Skin epidermis (tissue), 12 donors: ENCODE measurements at regions not wholly inside any gene's neighbourhood (a gene's known extent, or its start where the extent isn't known, plus 50 kb on each side); places are given as distances from the start of the nearest gene placed in this dataset.

ENCODE experiments used
- H3K27ac ChIP-seq, 21 experiments: fragments of 200-600 bp; sonication (generic) in 11 of 21; one replicate each; pipeline ENCODE4 v1.5.0; 2020; ENCODE audit warnings: mild to moderate bottlenecking in 3 of 21, inconsistent platforms in 2 of 21, moderate library complexity in 2 of 21
- H3K4me3 ChIP-seq, 7 experiments: fragments of 200-600 bp; sonication (generic) in 2 of 7; one replicate each; pipeline ENCODE4 v1.5.0; 2020; ENCODE audit warnings: inconsistent platforms in 2 of 7, mild to moderate bottlenecking in 2 of 7, moderate library complexity in 1 of 7

DNA sequence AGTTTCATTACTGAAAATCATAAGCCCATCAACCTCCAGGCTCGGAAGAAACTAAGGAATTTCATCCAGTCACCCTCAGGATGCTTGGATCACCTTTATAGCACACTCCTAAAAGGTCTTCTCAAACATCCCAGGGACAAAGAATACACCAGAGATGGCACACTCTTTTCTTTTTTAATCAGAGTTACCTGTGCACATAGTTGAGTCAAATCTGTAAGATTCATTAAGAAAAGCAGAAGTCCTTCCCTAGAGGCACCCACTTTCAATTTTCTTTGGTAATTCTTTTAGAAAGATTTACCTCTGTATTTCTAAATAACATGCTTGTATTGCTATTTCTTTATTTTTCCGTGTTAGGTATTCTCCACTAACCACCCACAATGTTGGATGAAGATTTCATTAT lies 50.6 kb upstream of the IL6 start:
- no peak overlapping the region for H3K27ac ChIP-seq
- no peak overlapping the region for H3K4me3 ChIP-seq

DNA sequence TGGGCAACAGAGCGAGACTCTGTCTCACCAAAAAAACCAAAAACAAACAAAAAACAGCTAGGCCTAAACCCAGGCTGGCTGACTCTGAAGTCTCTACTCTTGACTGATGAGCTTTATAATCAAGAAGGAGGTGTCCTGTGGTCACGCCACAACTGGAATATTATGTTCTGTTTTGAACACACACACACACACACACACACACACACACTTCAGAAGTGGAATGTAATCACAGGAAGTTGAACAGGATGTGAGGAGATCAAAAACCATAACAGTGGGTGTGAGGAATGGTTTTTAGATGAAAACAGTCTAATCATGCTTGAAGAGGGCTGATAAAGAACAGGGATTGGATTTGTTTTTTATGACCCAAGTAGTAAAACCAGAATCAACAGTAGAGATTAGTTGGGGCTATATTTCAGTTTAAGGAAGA lies 51.1 kb upstream of the IL6 start:
- no peak overlapping the region for H3K4me3 ChIP-seq
- no peak overlapping the region for H3K27ac ChIP-seq

DNA sequence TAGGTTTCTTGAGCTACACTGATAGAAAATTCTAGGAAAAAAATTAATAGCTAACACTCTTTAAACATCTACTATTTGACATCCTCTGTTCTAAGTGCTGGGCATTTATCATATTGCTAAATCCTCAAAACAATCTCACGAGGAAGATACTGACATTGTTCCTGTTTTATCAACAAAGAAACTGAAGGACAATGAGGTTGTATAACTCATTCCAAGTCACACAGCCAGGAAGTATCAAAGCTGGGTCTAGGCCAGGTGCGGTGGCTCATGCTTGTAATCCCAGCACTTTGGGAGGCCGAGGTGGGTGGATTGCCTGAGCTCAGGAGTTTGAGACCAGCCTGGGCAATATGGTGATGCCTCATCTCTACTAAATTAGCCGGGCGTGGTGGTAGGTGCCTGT lies 51.6 kb upstream of the IL6 start:
- Histone ChIP-seq H3K27ac (peak overlapping the region in 1 of 21 experiments; percentile 23), H3K4me3 (no peak overlapping the region)

DNA sequence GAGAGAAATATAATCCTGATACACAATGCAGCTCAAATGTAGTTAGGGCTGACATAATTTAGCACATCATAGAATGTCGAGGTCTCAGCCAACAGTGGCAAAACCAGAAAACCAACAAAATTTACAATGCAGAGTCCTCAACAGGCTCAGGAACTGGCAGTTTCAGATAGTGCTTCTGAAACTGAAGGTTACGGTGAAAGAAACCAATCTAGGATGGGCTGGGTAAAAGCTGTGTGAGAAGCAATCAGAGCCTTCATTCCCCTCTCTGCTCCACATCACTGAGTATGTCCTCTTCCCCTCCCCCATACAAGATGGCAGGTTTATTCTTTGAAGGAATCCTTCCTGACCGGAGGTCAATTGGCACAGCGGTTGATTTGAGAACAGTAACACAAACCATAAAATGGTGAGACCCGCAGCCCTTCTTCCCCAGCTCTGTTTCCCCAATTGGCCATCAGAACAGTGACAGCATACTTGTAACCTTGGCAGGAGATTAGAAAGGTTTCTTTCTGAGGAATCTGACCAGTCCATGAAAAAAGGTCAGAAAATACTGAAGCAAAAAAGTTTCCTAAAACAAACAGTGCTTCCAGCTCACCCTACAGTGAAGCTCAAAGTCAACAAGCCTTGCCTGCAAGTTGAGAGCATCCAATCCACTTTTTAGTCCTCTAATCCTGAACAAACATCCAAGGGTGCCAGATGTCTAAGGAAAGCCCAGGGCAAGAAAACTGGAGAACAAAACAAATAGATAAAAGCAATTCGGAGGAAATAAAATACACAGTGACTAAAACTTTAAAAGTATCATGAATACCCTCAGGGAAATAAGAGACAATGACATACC lies 53.9 kb upstream of the IL6 start:
- Histone ChIP-seq H3K4me3 (no peak overlapping the region), H3K27ac (no peak overlapping the region)

DNA sequence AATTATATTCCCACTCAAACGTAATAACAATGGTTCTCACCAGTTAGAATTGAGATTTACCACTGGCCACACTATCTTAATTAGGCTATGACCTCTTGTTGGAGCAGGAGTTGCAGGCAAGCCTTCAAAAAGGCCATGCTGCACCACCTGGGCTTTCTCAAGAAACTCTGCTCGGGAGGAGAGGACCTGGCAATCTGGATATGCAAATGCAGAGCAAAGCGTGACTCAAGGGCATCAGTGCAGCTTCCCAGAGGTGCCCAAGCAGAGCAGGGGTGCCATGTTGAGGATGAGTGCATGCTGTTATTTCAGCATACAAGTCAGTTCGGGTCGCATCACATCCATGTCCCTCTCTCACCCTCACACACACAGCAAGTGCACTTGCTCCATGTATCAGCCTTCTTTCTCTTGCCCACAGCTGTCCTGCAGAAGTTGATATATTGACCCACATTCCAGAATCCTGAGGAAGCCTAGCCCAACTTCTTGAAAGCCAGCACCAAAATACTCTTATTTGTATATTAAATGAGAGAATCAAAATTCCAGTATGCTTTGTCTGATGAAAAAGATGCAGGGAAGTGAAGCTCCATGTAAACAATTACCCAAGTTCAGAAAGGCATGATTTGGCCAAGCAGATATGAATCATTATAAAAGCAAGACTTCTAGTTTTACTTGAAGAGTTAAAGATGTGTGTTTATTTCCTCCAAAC lies 55.7 kb upstream of the IL6 start:
- H3K4me3 ChIP-seq = no peak overlapping the region

DNA sequence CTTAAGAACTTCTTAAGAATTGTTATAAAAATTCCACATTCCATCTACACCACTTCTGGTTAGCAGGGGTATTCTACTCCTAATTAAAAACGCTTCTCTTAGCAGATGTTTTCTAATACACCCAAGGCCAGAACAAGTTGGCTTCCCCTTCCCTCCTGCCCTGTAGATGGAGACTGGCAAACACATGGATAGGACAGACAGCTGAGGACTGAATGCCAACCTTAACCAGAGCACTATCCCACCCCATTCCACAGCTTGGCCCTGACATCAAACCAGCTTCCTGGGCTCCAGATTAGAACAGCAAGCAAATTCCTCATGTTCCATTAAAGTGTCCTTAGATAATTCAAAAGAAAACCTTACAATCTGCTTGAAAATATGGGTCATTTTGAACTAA lies 56.6 kb upstream of the IL6 start:
- no peak overlapping the region for H3K27ac ChIP-seq
- H3K4me3 ChIP-seq = no peak overlapping the region

More for the DNA sequence above, 55.7 kb upstream of the IL6 start:
- no peak overlapping the region for H3K27ac ChIP-seq

DNA sequence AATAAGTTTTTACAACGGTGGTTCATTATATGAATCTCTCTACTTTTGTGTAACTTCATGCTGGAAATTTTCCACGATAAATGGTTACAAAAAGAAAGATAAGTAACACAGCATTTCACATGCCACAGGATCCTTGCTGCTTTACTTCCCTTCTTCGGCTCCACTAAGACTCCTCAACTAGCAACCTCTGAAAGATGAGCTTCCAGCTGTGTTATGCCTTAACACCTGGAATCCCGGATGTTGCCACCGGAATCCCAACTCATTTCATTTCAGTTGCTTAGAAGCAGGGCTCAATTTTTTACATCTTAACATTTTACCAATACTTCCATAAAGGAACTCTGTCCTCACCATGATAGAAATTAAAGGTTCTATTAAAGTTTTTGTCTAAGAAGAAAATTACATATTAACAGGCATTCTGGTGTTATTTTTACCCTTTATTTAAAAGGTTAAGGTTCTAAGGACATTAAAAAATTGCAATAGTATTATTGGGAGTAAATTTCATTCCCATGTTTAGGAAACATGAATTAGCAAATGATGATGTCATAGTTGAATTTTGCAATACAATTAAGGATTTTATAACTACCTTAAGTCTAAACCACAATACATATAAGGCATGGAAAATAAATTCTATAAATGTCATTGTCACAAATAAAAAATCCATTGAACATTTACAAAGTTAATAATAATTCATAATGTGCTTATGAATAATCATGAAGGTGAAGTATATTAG lies 57.1 kb upstream of the IL6 start:
- Histone ChIP-seq H3K4me3 (no peak overlapping the region), H3K27ac (no peak overlapping the region)

DNA sequence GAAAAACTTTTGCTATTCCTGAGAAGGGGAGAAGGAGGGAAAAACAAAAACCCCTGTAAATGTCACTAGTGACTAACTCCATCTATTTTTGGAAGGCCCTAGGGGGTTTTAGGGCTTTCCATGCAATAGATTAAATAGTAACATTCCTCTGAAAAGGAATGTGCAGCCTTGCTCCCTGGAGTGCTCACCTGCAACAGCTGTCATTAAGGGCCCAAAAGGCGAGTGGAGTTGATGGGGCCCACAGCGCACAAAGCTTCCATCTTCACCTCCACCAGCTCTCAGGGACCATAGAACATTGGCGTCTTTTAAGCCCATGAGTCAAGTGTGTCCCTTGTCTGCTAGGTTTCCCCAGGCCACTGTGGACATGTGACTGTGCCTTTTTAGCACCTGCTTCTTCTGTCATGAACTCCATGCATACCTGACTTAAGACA lies 58.0 kb upstream of the IL6 start:
- H3K27ac ChIP-seq = no peak overlapping the region

DNA sequence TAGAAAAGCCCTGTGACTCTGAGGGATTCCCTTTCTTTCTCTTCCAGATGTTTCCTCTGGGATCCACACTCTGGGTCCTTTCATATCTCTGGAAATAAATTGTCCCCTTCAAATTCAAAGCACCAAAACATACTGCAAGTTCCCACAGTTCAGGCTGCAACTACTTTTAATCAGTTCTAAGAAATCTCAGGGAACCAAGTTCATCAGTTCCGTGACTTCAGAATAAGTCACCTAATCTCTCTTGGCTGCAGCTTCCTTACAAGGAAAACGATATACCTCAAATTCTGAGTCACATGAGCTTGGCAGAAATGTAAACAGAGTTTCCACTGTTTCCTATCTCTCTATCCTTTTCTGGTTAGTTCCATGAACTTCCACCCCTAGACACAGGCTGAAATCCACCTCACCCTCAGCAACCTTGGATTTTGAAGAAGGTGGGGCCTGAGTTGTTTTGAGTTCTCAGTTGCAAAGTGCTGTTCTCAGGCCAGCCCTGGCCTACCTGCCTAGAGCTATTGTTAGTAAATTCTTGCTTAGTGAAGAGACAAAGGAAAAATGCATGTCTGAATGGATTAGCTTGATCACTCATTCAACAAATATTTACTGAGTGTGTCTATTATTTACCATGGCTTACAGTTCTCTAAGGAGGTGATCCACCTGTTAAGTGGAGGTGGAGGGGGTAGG lies 59.3 kb upstream of the IL6 start:
- Histone ChIP-seq H3K4me3 (no peak overlapping the region), H3K27ac (no peak overlapping the region)

More for the DNA sequence above, 58.0 kb upstream of the IL6 start:
- H3K4me3 ChIP-seq = no peak overlapping the region

DNA sequence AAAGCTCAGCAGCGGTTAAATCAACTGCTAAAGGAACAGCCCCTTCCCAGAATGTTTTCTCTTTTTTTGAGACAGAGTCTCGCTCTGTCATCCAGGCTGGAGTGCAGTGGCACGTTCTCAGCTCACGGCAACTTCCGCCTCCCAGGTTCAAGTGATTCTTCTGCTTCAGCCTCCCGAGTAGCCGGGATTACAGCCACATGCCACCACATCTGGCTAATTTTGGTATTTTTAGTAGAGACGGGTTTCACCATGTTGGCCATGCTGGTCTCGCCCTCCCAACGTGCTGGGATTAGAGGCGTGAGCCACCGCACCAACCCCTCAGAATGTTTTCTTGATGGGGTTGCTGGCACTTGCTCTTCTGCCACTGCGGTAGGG lies 59.8 kb upstream of the IL6 start:
- no peak overlapping the region for H3K4me3 ChIP-seq
- no peak overlapping the region for H3K27ac ChIP-seq

DNA sequence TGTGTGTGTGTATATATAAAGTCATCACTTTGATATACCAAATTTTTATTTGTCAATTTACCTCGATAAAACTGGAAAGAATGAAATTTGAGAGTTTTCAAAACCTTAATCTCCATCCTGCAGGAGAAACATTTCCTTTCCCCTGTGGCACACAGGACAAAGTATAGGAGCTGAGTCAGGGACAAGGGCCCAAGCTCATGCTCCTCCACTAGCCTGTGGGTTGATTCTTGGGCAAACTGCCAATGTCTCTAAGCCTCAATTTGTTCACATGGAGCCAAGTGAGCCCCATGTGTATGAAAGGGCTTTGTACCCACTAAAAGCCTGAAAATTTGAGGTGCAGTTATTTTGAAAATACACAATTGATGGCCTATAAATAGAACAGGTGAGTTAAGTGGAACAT lies 60.3 kb upstream of the IL6 start:
- Histone ChIP-seq H3K27ac (no peak overlapping the region), H3K4me3 (no peak overlapping the region)

DNA sequence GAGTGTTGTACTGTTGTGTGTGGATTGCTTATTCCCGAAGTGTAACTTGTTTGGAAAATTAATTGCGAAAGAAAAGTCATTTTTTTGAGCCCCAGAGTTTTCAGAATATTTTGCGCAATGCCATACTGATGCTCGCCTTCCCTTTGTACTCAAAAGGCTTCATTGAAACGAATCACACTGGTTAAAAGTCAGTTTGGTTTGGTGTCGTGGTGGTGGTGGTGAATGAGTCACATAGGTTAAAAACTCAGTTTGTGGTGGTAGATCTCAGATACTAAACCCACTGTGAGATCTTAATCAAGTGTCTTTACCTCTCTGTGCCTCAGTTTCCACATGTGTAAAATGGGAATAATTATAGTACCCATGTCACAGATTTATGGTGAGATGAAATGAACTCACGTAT lies 61.1 kb upstream of the IL6 start:
- H3K4me3 ChIP-seq = no peak overlapping the region

DNA sequence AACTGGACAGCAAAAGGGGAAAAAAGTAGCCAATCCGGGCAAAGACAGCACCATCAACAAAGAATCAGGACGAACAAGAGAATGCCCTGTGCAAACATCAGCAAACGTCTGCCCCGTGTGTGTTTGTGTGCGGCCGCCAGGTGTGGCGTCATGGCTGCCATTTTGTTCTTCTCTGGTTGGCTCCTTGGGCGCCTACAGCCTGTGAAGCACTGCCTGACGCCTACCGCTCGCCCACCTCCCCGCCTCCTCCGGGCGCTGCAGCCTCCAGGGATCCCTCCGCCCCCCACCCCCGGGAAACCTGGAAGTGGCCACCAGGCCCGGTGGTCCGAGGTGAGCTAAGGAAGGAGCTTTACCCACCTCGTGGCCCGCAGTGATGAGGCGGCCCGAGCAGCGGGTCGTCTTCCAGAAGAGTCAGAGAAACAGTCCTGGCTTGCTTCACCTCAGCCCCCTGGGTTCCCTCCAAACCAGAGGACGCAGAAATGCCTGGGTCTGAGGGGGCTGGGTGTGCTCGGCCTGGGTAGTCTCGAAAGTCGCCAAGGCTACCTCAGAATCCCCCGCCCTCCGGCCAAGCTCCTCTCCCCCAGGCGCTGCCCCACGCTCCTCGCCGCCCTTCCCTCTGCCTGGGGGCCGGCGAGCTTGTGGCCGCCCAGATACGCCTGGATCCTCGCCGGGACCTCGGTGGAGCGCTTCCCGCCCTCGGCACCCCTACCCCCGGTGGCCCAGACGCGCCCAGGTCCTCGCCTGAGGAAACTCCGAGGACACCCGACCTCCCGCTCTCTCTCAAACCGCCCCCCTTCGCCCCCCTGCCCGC lies 61.8 kb upstream of the IL6 start:
- Histone ChIP-seq H3K4me3 (no peak overlapping the region), H3K27ac (no peak overlapping the region)

More for the DNA sequence above, 61.1 kb upstream of the IL6 start:
- no peak overlapping the region for H3K27ac ChIP-seq

DNA sequence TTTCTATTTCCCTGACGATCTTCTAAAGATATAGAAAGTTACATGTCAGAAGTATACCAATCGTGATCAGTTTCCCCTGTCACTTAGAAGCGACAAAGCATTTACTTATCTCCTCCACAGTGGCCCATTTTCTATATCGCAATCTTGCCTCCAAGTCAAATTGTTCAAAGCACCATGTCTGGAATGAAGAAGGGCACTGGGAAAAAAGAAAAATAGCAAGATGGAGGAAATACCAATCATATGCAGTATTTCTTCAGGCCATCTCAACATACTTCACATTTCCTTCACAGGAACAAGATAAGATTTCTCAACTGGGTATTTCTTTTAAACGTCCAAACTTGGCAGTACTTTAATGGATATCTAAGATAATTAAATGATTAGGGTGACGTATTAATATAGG lies 63.3 kb upstream of the IL6 start:
- Histone ChIP-seq H3K4me3 (no peak overlapping the region), H3K27ac (no peak overlapping the region)

DNA sequence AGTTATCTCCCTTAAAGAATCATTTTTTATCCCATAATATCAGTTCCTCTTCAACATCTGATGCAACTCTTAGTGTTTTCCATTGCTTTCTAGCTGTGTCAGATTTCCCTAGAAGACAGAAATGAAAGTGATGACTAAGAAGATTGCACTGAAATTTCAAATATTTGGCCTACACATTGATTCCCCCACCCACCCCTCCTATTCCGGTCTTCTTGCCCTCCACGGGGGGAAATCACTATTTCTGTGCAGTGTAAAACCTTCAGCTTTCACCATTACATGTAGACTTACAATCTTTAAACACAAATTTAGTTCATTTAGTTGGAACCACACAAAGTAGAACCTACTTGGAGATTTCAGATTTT lies 63.7 kb upstream of the IL6 start:
- no peak overlapping the region for H3K27ac ChIP-seq
- H3K4me3 ChIP-seq = no peak overlapping the region

DNA sequence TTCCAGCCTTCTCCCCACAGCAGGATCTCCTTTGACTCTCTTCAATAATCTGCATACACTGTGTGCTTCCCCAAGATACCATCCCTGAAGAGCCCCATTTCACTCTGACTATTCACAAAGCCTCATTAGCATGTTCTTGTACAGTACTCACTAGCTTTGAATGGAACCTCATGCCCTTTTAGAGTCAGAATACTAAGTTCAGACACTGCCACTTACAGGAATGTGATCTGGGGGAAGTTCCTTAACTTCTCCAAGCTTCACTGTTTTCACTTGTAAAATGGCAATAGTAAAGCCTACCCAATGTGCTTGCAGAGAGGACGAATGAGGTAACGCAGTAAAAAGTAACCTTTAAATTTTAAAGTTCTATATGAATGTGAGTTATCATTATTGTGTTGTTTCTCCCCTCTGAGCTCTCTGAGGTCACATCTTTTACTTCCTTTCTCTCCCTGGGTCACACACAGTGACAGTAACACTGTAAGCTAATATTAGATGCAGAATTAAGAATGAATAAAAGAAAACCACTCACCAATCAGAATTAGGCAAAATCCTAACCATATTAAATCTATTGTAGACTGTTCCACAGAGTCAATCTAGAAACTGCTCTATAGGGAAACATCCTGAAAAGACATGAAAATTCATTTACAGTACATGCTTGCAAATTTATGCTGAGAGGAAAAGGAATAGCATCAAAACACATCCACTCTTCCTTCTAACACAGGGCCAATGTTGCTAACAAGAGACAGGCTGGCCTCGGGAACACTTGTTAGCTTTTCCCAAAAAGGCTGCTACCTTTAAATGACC lies 64.2 kb upstream of the IL6 start:
- no peak overlapping the region for H3K27ac ChIP-seq
- H3K4me3 ChIP-seq = no peak overlapping the region

DNA sequence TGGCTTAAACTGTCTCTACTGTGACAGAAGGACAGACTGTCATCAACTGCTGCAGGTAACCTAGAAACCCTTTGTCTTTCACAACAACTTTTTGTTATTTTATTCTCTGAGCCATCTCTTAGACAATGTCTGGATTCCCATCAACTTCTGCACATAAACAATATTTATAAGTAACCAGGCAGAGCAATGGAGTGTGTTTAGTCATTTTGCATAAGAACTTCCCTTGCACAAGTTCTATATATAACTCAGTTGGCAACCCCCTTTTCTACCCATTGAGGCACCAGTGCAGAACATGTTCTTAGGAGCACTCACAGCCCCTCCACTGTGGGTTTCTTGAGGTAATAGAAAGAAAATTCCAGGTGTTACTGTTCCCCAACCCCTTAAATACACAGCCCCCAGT lies 65.0 kb upstream of the IL6 start:
- Histone ChIP-seq H3K27ac (no peak overlapping the region), H3K4me3 (no peak overlapping the region)

DNA sequence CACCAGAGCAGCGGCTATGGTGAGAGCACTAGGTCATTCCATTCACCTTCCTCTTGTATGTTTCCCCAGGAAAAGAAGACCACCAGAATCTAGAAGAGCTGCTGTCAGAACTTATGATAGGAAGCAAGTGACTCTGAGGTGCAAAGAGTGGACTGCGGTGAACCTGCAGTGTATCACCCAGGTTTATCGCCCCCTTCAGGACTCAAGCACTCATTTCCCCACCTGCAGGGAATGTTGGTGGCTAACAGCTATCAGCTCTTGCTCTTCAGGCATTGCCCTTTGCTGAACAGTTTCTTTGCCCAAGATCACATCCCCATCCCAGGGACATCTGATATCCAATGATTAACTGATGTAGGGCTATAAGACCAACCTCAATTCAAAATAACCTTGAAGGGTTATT lies 66.3 kb upstream of the IL6 start:
- Histone ChIP-seq H3K4me3 (no peak overlapping the region), H3K27ac (no peak overlapping the region)

DNA sequence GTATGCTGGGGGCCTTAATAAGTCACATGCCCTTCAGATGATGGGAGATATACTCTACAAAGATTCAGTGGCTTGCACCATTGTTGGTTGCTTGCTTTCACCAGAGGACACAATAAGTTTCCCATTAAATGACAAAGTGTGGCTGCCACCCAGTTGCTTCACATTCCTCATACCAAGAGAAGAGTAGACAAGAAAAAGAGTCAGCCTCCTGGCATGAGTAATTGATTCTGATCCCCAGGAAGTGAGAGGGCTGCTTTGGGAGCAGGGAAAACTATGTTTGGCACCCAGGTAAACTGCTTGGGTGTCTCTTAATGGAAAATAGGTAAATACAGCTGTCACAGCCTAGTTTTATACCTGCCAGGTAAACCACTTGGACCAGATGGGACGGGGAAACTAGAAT lies 66.7 kb upstream of the IL6 start:
- Histone ChIP-seq H3K4me3 (no peak overlapping the region), H3K27ac (no peak overlapping the region)
